ENCODE measurements at regions not wholly inside any gene's neighbourhood (a gene's known extent, or its start where the extent isn't known, plus 50 kb on each side); places are given as distances from the start of the nearest gene placed in this dataset.

DNA sequence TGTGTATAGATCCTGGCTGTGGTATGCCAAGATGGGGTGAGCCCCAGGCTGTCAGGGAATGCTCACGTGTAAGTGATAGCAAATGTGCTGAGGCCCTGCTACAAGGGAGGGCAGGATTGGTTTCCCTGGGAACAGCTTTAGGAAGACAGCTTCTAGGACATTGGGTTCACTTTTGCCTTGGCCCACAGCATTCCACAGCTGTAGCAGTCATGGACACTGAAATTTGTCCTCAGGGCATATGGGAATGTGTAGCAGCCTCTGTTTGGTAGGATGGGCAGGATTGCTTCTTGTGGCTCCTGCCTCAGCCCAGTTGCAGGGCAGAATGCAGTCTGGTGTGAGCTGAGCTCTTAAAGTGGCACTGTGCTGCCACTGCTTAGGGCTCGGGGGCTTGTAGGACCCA, 1061.7 kb upstream of the WWC1 start:
- no peak for DNase-seq (ENCODE audit: low read depth)

DNA sequence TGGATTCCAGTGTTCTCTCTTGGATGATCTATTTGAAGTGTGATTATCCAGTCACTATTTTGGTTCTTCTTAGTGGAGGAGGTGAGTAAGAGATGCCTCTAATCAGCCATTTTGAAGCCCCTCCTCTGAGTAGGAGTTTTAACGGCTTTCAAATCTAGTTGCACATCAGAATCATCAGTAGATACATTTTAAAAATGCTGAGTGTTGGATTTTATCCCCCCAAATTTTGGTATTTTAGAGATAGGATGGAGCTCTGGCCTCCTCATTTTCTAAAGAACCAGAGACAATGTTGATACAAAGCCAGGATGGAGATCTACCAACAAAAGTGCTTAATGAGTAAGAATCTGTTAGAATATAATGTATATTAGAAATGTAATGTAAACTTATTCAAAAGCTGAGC, 1061.0 kb upstream of the WWC1 start:
- no peak for DNase-seq (ENCODE audit: low read depth)

DNA sequence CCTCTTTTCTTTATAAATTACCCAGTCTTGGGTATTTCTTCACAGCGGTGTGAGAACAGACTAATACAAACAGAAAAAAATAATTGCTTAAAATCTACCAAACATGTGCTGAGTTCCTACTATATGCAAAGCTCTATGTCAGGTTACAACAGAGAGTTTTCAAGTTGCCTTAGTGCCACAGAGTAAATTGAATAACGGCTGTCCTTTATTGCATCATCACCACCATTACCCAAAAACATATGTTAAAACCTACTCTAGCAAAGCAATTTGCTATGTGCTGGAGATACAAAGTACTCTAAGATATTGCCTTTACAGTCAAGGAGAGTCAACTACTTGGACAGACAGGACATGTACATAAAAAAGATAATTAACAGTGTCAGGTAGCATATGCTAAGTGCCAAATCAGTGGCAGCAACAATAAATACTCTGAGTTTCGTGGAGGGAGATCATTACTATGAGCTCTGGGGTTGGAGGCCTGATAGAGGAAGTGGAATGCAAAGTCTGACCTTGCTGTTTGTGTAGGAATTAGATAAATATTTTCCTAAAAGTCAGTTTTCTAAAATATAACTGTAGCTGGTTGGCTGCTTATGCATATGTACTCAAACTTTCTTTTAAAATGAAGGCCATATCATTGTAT, 1058.7 kb upstream of the WWC1 start:
- DNase-seq (ENCODE audit: low read depth) = no peak

DNA sequence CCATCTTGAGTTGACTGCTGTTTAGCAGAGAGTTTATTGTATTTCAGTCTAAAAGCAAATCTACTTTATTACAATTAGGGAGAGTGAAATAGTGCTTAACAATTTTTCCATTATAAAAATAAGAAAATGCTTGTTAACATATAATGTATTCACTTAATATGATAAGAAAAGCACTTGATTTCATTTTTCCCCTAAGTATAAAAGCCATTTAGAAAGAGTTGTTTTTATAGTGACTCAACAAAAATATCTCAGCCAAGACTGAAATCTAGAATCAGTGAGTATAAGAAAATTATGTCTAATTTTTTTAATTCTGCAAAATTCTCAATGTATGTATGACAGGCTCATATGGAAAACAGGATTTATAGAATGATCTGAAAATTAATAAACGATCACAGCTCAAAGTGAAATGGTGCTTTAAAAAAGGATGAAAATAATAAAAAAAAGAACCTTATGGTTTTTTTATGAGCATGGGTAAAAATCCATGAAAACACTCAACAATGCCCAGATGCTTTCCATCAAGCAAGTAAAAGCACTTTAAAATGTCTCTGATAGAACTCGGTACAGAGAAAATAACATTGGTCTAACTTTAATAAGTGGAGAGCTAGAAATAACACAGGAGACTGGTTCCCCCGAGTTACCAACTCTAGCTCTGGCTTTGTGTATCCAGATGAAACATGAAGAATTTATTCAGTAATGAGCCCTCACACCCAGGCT, 1057.8 kb upstream of the WWC1 start:
- no peak for DNase-seq (ENCODE audit: low read depth)

DNA sequence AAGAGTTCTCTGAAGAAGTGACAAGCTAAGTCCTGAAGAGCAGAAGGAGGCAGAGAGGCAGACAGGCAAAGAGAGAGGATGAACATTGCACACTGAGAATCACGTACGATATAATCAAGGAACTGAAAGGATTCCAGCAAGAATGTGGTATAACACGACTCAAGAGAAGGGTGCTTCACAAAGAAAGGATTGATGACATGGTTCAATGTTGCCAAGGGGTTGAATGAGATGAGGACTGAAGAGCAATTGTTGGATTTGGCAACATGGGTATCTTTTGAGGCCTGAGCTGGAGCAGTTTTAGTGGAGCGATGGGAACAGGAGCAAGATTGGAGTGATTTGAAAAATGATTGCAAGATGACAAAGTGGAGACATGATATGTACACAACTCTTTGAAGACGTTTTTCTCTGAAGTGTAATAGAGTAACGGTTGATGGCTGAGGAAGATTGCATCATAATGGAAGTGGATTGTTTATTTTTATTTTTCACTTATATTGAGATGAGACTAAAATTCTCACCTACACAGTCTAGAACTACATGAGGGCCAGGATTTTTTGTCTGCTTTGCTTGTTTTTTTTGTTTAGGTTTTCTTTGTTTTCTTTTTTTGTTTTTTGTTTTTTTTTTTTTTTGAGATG, 1049.9 kb upstream of the WWC1 start:
- no peak for DNase-seq (ENCODE audit: low read depth)

DNA sequence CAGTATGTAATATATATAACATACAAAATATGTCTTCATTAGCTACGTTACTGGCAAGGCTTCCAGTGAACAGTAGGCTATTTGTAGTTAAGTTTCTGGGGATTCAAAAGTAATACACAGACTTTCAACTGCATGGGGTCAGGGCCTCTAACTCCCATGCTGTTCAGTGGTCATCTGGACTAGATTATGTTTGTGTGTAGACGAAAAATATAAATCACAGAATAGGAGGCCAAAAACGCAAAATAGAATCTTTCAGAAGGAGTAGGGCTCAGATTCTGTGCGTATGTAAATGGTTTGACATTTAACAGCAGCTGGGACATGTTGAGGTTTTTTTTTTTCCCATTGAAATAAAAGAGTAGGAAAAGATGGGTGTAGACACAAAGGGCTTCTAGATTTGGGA, 1048.7 kb upstream of the WWC1 start:
- no peak for DNase-seq (ENCODE audit: low read depth)

DNA sequence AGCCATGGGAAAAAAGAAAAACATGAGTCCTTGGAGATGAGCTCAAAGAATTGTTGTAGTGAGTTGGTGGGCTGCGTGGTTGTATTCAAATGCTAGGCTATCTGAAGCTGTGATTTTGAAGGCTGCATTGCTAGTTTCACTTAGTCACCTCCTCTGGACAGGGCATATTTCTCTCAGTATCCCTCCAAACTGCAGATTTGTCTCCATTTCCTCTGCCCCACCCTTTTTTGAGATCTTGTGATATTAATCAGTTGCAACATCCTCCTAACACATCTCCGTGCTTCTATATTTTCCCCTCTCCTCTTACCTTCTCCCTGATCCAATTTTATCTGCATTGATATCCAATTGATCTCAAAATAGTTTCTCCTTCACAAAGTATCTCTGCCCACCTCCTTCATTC, 1048.0 kb upstream of the WWC1 start:
- no peak for DNase-seq (ENCODE audit: low read depth)

DNA sequence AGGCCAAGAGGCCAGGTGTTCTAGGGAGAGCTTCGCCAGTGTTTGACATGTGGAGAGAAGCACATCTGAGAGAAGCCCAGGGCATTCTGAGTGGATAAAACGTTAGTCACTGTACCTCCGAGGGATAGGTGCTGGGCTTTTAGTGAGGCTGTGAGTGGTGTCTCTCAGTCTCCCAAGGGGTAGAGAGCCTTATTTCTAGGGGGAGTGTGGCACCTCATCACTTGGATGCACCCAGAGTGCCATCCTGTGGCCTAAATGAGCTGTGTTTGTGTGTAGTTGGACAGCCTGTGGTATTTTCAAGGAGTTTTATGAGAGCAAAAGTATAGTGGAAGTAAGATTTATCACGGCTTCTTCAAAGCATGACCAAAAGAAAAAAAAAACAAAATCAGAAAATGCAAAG, 1046.9 kb upstream of the WWC1 start:
- DNase-seq (ENCODE audit: low read depth) = no peak

DNA sequence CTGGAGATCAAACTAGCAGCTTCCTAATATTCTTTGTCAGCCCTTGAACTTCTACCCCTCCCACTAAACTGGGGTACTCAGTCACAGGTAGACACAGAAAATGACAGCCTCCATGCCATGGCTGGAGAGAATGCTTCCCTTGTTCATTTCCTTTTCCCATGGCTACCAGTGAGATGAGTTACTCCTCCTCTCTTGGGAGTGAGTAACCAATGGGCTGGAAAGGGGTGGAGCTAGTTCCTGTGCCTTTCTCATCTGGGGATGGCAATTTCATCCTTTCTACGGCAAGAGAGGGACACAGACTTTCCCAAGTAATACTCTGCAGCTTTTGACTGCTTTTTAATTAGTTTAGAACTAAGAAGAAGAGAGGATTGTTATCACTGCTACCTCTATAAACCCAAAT, 1045.6 kb upstream of the WWC1 start:
- no peak for DNase-seq (ENCODE audit: low read depth)

DNA sequence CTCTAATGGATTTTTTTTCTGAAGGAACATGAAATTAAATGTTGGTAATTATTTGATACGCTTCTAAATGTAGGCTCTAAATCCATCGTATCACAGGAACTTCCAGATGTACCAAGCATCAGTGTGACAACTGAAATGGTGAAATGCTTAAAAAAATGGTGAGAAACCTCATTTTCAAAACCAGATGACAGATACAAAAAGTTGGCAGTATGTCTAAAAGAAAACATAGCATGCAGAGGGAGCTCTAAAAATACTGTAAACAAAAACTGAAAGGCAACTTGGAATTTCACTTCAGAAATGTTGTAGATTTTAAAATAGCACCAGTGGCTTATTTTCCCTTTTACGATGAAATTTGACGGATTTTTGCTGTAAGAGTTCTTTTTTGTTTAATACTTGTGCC, 1043.6 kb upstream of the WWC1 start:
- DNase-seq (ENCODE audit: low read depth) = no peak

DNA sequence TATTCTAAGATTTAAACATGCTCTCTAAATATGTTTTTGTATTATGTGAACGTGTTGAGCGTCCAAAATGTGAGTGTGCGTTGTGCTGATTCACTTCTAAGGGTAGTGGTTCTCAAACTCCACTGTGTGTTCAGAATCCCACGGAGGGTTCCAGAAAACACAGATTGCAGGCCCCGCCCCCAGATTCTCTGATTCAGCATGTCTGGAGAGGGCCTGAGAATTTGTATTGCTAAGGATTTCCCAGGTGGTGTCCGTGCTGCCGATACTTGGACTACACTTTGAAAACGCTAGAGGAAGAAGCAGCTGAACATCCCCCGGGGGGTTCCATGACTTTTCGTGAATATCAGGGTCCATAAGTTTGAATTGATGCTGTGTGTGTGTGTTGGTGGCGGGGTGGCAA, 1043.2 kb upstream of the WWC1 start:
- DNase-seq (ENCODE audit: low read depth) = no peak

DNA sequence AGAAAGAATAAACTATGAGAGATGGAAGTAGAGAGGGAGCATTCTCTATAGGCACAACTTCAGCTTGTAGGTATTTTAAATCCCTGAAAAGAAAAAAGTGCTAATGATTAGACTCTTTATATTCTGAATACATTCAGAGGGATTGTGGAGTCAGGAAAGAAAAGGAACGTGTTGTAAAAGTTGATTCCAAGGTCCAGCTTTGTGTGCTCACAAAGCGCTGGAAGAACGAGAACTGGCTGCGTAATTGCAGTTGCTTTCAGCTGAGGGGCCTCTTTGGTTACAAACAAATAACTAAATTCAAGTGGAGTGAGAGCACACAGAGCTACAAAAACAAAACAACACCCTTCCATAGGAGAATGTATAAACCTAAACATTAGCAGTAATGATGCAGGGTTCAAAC, 1040.4 kb upstream of the WWC1 start:
- DNase-seq (ENCODE audit: low read depth) = no peak

DNA sequence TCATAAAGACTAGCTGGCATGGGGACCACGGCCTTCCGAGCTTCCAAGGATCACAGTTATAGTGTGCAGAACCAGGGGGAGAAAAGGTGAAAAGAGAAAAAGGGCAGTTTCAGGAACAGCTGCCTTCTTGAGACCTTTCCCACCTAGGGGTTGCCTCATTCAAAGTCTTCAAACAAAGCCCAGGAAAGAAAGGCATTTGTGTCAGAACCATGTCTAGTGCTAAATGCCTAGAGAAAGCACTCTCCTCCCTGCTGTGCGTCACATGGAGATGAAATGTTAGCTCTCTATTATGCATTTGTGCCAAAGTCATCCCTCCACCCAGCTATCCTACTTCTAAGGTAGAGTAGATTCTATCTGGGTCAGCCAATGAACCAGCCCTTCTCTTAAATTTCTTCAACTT, 1037.3 kb upstream of the WWC1 start:
- no peak for DNase-seq (ENCODE audit: low read depth)

DNA sequence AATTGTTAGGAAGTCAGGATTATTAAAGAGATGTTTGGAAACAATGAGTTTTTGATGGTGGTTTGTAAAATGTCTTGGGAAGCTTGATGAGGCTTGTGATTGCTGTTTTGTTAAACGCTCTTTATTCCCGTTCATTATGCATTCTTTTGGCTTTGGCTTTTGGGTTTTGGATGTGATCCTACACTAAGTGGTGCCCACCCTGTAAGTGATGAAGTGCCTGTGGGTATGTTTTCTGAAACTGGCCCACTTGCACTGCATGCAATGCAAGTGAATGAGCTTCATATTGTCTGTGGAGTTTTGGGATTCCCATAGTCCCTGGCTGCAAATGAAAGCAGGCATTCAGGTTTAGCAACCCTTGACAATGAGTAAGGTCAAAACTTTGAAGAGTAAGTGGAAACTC, 1035.5 kb upstream of the WWC1 start:
- no peak for DNase-seq (ENCODE audit: low read depth)

DNA sequence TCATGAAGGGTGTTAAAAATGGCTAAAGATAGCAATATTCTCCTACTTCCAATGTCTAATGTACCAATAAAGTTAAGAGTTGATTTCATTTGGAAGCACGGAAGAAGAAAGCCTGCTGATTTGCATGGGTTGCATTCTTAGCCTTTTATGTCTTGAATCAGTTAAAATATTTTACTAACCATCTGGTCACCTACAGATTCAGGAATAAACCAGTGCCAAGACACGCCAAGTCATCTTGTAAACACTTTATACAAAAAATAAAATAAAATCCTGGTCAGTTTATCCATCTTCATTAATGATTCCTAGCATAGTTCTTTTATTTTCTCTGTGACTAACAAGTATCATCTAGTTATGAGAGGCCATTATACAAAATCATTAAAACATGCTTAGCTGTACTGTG, 1031.6 kb upstream of the WWC1 start:
- no peak for DNase-seq (ENCODE audit: low read depth)

DNA sequence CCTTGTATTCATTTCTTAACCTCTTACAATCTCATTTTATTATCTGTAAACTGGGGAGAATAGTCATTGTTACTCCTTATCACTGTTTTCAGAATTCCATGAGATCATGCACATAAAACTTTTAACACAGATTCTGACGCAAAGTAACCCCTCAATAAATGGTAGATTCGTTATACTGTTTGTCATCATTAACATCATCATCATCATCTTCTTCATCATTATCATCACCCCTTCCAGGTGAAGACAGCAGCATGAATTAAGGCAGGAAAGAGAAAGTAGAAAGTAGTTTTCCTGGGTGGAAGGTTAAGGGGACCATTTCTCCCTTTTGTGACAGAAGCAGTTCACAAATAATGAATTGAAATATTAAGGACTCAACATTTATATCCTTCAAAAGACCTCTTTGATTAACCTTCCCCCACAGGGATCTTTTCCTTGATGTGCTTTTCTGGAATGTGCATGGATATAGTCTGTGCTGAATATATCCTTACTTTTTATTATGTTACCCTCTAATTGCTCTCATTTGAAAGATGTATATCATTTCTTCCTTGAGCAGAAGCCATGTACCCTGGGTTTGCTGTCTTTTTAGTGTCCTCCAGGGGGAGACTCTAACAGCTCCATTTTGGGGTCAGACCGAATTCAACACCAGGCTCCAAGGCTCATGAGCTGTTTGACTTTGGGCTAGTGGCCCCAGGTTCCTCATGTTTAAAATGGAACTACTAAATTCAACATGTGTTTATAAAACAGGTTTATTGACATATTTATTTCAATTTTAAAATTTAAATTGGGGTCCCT, 1029.9 kb upstream of the WWC1 start:
- DNase-seq (ENCODE audit: low read depth) = no peak

DNA sequence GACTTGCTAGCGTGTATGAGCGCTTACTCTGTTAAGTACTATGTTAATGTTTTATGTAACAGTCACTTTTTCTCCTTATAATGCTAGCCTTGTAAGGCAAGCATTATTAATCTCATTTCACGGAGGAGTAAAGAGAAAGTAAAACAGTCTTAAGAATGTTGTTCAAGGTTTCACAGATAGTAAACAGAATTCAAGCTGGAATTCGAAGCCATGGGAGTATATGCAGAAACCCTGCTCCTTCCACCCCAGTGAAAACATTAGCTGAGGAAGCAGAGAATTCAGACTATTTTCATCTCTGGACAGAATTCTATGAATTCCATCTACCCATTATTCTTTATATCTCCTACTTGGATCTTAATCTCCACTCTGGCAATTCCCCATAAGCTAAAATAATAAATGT, 1028.3 kb upstream of the WWC1 start:
- no peak for DNase-seq (ENCODE audit: low read depth)

DNA sequence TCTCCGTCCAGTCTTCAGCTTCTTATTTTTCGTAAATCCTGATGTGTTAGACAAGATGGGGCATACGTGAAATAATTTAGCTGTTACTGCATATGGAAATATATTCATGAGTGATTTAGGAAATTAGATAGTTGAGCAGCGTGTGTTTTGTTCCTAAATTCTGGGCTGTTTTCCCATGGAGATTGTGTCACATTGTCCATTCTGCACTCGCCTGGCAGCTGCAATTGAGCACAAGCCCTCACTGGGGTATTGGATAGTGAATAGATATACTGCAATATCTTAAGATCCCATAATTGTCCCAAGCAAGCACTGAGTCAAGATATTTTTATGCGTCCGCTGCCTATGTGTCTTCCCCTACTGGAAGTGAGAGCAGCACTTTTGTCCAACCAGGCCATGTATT, 1027.1 kb upstream of the WWC1 start:
- no peak for DNase-seq (ENCODE audit: low read depth)

DNA sequence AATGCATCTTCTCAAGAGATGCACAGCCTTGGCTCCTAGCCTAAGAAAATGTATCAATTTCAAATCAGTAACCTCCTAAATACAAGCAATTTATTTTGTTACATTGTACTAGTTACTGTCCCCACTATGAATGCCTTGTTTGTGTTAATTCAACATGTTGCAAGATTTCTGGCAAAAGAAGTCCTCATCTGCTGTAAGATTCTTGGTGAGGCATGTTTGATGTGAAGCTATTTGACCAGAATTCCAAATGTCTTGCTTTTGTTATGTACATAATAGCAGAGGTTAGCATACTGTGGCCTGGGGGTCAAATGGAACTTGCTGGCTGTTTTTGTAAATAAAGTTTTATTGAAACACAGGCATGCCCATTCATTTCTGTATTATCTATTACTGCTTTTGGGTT, 1023.1 kb upstream of the WWC1 start:
- DNase-seq (ENCODE audit: low read depth) = no peak

DNA sequence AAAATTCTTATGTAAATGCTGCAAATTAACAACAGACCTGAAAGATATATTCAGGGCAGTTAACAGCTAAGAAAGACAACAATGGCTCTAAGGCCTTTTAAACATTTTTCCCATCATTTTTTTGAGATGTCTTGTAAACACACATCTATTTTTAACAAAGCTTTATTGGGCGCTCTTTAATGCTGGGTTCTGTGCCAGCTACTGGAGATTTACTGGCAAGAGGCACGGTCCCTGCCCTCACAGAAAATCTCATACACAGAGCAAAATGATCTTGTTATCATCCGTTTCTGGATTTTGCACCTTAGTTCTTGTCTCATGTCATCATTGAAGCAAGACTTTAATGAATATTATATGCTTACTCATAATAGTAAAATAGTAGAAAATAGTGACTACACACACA, 1022.3 kb upstream of the WWC1 start:
- no peak for DNase-seq (ENCODE audit: low read depth)

DNA sequence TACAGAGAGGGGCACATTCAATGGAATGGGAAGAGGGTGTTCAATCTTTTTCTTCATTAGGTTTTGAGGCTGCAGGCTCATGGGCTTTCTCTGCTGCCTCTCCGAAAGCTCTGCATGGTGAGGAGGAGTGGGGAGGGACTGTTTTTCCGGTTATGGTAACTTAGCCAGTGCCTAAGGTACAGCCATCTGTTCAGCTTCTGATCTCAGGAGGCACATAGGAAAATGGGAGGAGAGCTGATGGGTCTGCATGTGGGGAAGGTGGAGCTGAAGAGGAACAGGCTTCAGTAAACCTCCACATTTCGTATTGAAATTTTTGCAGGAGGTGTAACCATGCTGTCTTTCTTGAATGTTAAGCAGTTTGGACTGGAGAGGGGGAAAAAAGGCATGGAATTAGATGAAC, 1020.4 kb upstream of the WWC1 start:
- no peak for DNase-seq (ENCODE audit: low read depth)

DNA sequence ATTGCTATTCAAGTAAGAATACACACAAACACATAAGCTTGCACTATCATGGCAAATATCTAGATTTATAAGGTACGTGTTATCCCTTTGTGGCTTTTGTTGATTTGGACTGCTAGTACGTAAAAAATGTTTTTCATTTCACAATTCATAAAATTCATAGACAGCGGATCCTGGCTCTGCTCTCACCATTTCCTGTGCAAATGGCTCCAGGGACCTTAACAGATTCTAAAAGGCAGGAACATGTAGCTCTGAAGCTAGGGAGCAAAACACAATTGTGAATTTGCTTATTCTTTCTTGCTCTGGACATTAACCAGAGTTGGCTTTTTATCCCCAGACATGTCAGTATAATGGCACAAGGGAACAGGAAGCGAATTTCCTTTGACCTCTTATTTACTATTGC, 1019.9 kb upstream of the WWC1 start:
- DNase-seq (ENCODE audit: low read depth) = no peak

DNA sequence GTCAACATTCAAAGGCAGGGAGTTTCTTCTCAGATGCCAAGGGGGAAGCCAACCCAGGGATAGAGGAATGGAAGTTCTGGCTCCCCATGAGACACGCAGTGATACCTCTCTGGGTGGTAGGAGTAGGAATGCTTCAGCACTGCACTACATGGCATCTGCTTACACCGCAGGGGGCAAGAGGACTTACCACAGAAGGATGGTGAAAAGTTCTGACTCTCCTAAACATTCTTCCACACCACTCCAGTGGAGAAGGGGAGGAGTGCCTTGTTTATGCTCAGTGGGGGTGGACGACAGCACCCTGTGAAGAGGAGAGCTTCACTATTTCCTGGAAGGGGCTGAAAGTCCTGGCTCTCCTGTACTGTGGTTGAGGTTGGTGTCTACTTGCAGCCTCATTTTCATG, 1011.3 kb upstream of the WWC1 start:
- no peak for DNase-seq (ENCODE audit: low read depth)

All from stimulated activated CD8-positive, alpha-beta memory T cell treated with anti-CD3 and anti-CD28 coated beads, Interleukin-15, amount 100 ng/mL, for 1 hour (primary cell).